Kidney (tissue), 13 donors: ENCODE measurements at regions not wholly inside any gene's neighbourhood (a gene's known extent, or its start where the extent isn't known, plus 50 kb on each side); places are given as distances from the start of the nearest gene placed in this dataset.
"Not testable (repeated sequence)": the region's sequence is repeated elsewhere in the genome, so short reads cannot be mapped to it uniquely, and the experiment has no call there.

Experiments
- DNase-seq, 5 donors: peaks; one replicate each; pipeline ENCODE4 v3.0.0-alpha.2; 2013 to 2020
- FAIRE-seq: peaks from 2 replicates; lab custom pipeline; 2012; peaks lifted over from hg19 to GRCh38; lab: Jason Lieb, UNC
- H3K27ac ChIP-seq, 2 donors: one replicate each; pipeline ENCODE4 v1.7.0; 2013; ENCODE audit warnings: low read depth in 2 of 2, low read length in 2 of 2, inconsistent platforms in 1 of 2
- H3K27me3 ChIP-seq: one replicate; pipeline ENCODE4 v1.7.1; 2013; ENCODE audit warnings: low read length, inconsistent platforms; ENCODE audit not compliant: control insufficient read depth, insufficient read depth
- H3K36me3 ChIP-seq, 3 donors: one replicate each; pipeline versions ENCODE4 v1.7.0 to v1.7.1; 2013; ENCODE audit warnings: low read length in 3 of 3, control low read depth in 1 of 3, inconsistent platforms in 1 of 3; ENCODE audit not compliant: insufficient read depth in 3 of 3, control insufficient read depth in 2 of 3
- H3K4me1 ChIP-seq, 3 donors: one replicate each; pipeline versions ENCODE4 v1.7.0 to v1.7.1; 2013; ENCODE audit warnings: low read length in 3 of 3, inconsistent platforms in 1 of 3, low read depth in 1 of 3; ENCODE audit not compliant: control insufficient read depth in 2 of 3, insufficient read depth in 2 of 3
- H3K4me3 ChIP-seq, 3 donors: one replicate each; pipeline versions ENCODE4 v1.7.0 to v1.8.1; 2013; ENCODE audit warnings: low read length in 3 of 3, control low read depth in 1 of 3, inconsistent platforms in 1 of 3
- H3K9ac ChIP-seq, 3 donors: one replicate each; pipeline versions ENCODE4 v1.7.0 to v1.7.1; 2013; ENCODE audit warnings: low read length in 3 of 3, control low read depth in 1 of 3, inconsistent platforms in 1 of 3
- H3K9me3 ChIP-seq, 3 donors: one replicate each; pipeline versions ENCODE4 v1.7.0 to v1.7.1; 2013; ENCODE audit warnings: low read length in 3 of 3, control low read depth in 1 of 3, inconsistent platforms in 1 of 3; ENCODE audit not compliant: control insufficient read depth in 2 of 3, insufficient read depth in 1 of 3
- intact Hi-C: fragments of 100-400 bp; cut with DNase I; formaldehyde crosslinking; loops from one replicate; pipeline ENCODE4 v1.11.1; 2022
- TF ChIP-seq, protein P1 (sequence below): IDR thresholded peaks from 3 replicates; pipeline ENCODE4 v1.5.1; 2012; ENCODE audit warnings: mild to moderate bottlenecking, moderate library complexity, borderline replicate concordance; ENCODE audit not compliant: insufficient read depth; ENCODE audit errors: extremely low read depth
- donor health status: control.
- donor health status: control.
- donor health status: control.
- donor health status: control.
- donor health status: control.
- donor health status: DM: yes; HTN: yes; CAD: no.
- donor health status: Normal renal cell carcinoma (clear cell type).

DNA sequence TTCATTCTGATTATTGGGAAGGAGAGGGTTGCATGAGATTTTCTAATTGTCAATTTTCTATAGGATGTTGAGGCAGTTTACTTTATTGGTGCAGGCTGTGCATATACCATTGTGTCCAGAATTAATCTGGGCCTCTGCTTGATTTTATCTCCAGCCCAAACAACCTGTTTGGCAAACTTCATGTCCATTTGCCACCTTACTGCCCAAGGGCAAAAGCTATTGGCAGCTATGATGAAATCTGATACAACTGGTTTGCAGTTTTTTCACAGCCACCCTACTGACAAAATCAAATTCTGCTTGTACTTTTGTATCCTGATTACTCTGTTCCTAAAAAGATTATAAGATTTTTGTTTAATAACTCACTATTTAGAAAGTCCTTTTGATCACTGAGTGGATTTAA is 789.2 kb upstream of the FBXO33 start:
- DNase-seq, result peak in 2 of 5 donors; percentile 39 to 40
- Histone ChIP-seq H3K27me3 (no peaks in the 10 kb centered on the region), H3K9ac (no peak overlapping the region), H3K27ac (no peak overlapping the region), H3K4me1 (no peaks in the 10 kb centered on the region), H3K4me3 (no peak overlapping the region), H3K9me3 (no peaks in the 10 kb centered on the region), H3K36me3 (no peaks in the 10 kb centered on the region)
- TF ChIP-seq, protein P1, sequence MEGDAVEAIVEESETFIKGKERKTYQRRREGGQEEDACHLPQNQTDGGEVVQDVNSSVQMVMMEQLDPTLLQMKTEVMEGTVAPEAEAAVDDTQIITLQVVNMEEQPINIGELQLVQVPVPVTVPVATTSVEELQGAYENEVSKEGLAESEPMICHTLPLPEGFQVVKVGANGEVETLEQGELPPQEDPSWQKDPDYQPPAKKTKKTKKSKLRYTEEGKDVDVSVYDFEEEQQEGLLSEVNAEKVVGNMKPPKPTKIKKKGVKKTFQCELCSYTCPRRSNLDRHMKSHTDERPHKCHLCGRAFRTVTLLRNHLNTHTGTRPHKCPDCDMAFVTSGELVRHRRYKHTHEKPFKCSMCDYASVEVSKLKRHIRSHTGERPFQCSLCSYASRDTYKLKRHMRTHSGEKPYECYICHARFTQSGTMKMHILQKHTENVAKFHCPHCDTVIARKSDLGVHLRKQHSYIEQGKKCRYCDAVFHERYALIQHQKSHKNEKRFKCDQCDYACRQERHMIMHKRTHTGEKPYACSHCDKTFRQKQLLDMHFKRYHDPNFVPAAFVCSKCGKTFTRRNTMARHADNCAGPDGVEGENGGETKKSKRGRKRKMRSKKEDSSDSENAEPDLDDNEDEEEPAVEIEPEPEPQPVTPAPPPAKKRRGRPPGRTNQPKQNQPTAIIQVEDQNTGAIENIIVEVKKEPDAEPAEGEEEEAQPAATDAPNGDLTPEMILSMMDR, result no peak
- FAIRE-seq, result no peak
- intact Hi-C loops, result no loop called here

DNA sequence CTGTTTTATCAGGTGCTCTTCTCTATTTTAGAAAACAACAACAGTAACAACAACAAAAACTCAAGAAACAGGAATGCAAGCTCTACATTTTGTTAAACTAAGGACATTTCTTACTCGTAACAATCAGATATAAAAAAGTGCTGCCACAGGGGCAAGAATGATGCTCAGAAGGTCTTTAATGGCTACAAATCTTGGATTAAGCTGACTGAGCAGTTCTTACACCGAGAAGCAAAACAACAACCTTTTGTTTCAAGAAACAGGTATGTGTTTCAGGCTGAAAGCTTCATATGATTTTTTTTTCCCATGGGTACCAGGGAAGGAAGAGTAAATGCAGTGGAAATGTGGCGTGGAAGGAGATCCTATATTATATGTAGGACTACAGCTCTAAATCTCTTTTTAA is 786.8 kb upstream of the FBXO33 start:
- Histone ChIP-seq H3K9ac (no peak overlapping the region), H3K9me3 (no peaks in the 10 kb centered on the region), H3K27me3 (no peaks in the 10 kb centered on the region), H3K36me3 (no peaks in the 10 kb centered on the region), H3K4me1 (no peaks in the 10 kb centered on the region), H3K27ac (no peak overlapping the region), H3K4me3 (no peak overlapping the region)
- TF ChIP-seq, protein P1, result no peak
- FAIRE-seq (no peak), DNase-seq (no peak)
- intact Hi-C loops, result no loop called here

DNA sequence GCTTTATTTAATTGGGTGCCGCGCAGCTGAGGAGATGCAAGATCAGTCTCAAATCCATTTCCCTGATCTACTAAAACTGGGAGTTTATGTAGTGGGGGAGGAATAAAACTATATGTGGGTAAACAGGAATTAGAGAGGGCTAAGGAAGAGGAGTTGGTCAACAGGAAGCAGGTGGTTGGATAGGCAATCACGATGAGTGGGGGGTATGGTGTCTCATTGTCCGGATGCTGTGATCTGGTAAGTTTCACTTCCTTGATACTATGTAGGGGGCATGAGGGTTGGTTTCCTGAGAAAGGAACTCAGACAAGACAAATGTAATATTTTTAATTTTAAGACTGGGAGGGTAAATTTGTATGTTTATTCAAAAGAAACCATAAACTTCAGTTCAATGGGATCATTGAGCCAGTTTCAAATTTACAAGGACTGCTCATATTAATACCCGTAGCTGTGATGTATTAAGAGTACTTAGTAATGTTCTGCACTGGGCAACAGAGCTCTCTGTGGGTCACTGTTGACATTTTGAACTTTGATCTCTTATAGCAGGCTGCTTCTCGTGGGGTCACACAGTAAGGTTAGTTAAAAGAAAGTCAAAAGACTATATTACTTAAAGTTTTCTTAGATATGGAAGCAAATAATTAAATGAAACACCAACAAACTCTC is 786.2 kb upstream of the FBXO33 start:
- Histone ChIP-seq H3K9me3 (no peaks in the 10 kb centered on the region), H3K36me3 (no peaks in the 10 kb centered on the region), H3K4me1 (no peaks in the 10 kb centered on the region), H3K9ac (no peak overlapping the region), H3K27ac (no peak overlapping the region), H3K4me3 (no peak overlapping the region), H3K27me3 (no peaks in the 10 kb centered on the region)
- TF ChIP-seq, protein P1, result no peak
- intact Hi-C loops, result no loop called here
- DNase-seq (no peak), FAIRE-seq (no peak)

DNA sequence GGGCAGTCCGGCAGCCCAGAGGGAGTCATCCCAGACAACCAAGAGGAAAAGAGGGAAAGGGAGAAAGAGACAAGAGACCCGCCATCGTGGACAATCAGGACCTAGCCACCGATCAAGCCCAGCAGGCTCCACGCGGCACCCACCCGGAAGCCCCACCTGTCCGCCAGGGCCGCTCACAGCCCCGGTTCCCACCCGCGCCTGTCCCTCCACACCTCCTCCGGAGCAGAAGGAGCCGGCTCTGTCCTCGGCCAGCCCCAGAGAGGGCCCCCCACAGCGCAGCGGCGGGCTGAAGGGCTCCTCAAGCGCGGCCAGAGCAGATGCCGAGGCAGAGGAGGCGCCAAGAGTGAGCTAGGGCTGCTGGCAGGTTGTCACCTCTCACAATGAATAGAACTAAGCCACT is 784.7 kb upstream of the FBXO33 start:
- no peak overlapping the region for H3K9ac ChIP-seq
- intact Hi-C loops, result no loop called here
- peak in 1 of 5 donors; percentile 65 for DNase-seq
- H3K27ac ChIP-seq, result no peak overlapping the region
- H3K36me3 ChIP-seq, result no peaks in the 10 kb centered on the region
- H3K4me1 ChIP-seq, result no peaks in the 10 kb centered on the region
- H3K27me3 ChIP-seq, result no peaks in the 10 kb centered on the region
- no peaks in the 10 kb centered on the region for H3K9me3 ChIP-seq
- no peak for FAIRE-seq
- no peak overlapping the region for H3K4me3 ChIP-seq
- TF ChIP-seq, protein P1, result no peak

DNA sequence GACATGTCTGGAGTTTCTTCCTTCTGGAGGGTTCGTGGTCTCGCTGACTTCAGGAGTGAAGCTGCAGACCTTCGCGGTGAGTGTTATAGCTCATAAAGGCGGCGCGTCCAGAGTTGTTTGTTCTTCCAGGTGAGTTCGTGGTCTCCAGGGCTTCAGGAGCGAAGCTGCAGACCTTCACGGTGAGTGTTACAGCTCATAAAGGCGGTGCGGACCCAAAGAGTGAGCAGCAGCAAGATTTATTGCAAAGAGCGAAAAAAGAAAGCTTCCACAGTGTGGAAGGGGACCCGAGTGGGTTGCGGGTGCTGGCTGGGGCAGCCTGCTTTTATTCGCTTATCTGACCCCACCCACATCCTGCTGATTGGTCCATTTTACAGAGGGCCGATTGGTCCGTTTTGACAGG is 784.2 kb upstream of the FBXO33 start:
- H3K27me3 ChIP-seq, H3K4me3 ChIP-seq, FAIRE-seq, H3K27ac ChIP-seq, DNase-seq, H3K9ac ChIP-seq, H3K4me1 ChIP-seq, H3K36me3 ChIP-seq, intact Hi-C loops, H3K9me3 ChIP-seq: not testable (repeated sequence)
